CD8-positive, alpha-beta memory T cell (primary cell): ENCODE measurements at regions not wholly inside any gene's neighbourhood (a gene's known extent, or its start where the extent isn't known, plus 50 kb on each side); places are given as distances from the start of the nearest gene placed in this dataset.
A peak's percentile ranks its signal among the peaks of the same experiment; 100 is the strongest.

Experiments
- CTCF ChIA-PET: fragments of 350-600 bp; sonication (Branson Sonifier 250); formaldehyde crosslinking; loops from one replicate; lab custom pipeline; 2021; ENCODE audit warnings: antibody characterized with exemption; lab: Charles Lee
- POLR2A ChIA-PET: fragments of 350-600 bp; sonication (Branson Sonifier 250); formaldehyde crosslinking; loops from one replicate; lab custom pipeline; 2021; ENCODE audit warnings: antibody characterized with exemption; lab: Charles Lee
- DNase-seq, 5 donors: peaks; one replicate each; pipeline versions ENCODE4 v3.0.0 to v3.0.0-alpha.2; 2020 to 2022; ENCODE audit warnings: mixed read lengths in 1 of 5
- H3K27ac ChIP-seq: one replicate; pipeline ENCODE4 v1.7.0; 2013; ENCODE audit warnings: low read depth, mild to moderate bottlenecking, low read length, moderate library complexity
- H3K27me3 ChIP-seq: 2 replicates; pipeline ENCODE4 v1.7.0; 2013; ENCODE audit warnings: low read length, mild to moderate bottlenecking; ENCODE audit not compliant: insufficient read depth, poor library complexity, severe bottlenecking
- H3K36me3 ChIP-seq: 2 replicates; pipeline ENCODE4 v1.7.0; 2013; ENCODE audit warnings: mild to moderate bottlenecking, low read length, moderate library complexity; ENCODE audit not compliant: insufficient read depth
- H3K4me1 ChIP-seq: 2 replicates; pipeline ENCODE4 v1.7.0; 2013; ENCODE audit warnings: mild to moderate bottlenecking, low read length, moderate library complexity; ENCODE audit not compliant: insufficient read depth
- H3K4me3 ChIP-seq: 2 replicates; pipeline ENCODE4 v1.7.0; 2013; ENCODE audit warnings: mild to moderate bottlenecking, low read length
- H3K9me3 ChIP-seq: 2 replicates; pipeline ENCODE4 v1.7.0; 2013; ENCODE audit warnings: mild to moderate bottlenecking, low read length
- H3K27ac Mint-ChIP-seq, 8 donors: one replicate each; pipeline ENCODE4 v1.8.0; 2020 to 2021; ENCODE audit warnings: mixed read lengths in 8 of 8, mild to moderate bottlenecking in 6 of 8, inconsistent platforms in 3 of 8, moderate library complexity in 3 of 8
- H3K27me3 Mint-ChIP-seq, 2 donors: one replicate each; pipeline ENCODE4 v1.8.0; 2020 to 2021; ENCODE audit warnings: mixed read lengths in 2 of 2, mild to moderate bottlenecking in 1 of 2, moderate library complexity in 1 of 2
- H3K36me3 Mint-ChIP-seq, 3 donors: one replicate each; pipeline ENCODE4 v1.8.0; 2020 to 2021; ENCODE audit warnings: mixed read lengths in 3 of 3, inconsistent platforms in 1 of 3, mild to moderate bottlenecking in 1 of 3
- H3K4me1 Mint-ChIP-seq, 3 donors: one replicate each; pipeline ENCODE4 v1.8.0; 2020 to 2021; ENCODE audit warnings: mixed read lengths in 3 of 3, inconsistent platforms in 1 of 3, mild to moderate bottlenecking in 1 of 3
- H3K4me3 Mint-ChIP-seq, 7 donors: one replicate each; pipeline ENCODE4 v1.8.0; 2020 to 2021; ENCODE audit warnings: mixed read lengths in 7 of 7, mild to moderate bottlenecking in 6 of 7, moderate library complexity in 4 of 7, inconsistent platforms in 2 of 7
- H3K9me3 Mint-ChIP-seq, 5 donors: one replicate each; pipeline ENCODE4 v1.8.0; 2020 to 2022; ENCODE audit warnings: mixed read lengths in 5 of 5, mild to moderate bottlenecking in 3 of 5, moderate library complexity in 2 of 5, inconsistent platforms in 1 of 5

DNA sequence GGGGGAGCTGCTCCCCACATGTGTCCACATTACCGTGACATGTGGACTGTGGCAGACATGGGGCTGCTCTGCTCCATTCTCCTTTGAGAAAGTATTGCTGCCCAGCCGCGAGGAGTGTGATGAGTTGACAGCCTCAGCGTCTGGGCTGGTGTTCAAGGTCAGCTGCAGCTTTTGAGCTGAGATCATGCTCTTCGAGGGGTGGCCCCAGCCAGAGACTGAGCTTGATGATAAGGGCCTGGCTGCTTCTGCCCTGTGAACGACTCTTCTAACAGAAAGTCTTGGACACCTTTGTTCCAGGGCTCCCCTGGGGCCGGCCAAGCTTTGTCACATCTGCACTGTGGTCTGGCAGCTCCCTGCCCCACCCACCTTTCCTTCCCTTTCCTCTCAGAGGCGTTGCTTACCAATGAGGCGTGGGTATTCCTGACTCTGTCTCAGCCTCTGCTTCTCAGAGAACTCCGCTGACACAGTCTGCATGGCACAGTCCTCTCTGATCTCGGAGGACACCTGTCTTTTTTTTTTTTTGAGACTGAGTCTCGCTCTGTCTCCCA lies 86.6 kb downstream of the CHRD start:
- Mint-ChIP-seq H3K36me3 (no peaks in the 10 kb centered on the region), H3K4me3 (no peak overlapping the region), H3K27ac (no peak overlapping the region), H3K9me3 (no peaks in the 10 kb centered on the region), H3K4me1 (no peaks in the 10 kb centered on the region), H3K27me3 (peaks cover 26 to 49% of the 10 kb centered on the region in 2 donors)
- ChIA-PET POLR2A (no interaction called here), CTCF (no interaction called here)
- H3K4me3 ChIP-seq, result no peak overlapping the region
- H3K4me1 ChIP-seq, result no peaks in the 10 kb centered on the region
- H3K36me3 ChIP-seq, result no peaks in the 10 kb centered on the region
- no peak overlapping the region for H3K27ac ChIP-seq
- no peaks in the 10 kb centered on the region for H3K9me3 ChIP-seq
- DNase-seq, result no peak
- no peaks in the 10 kb centered on the region for H3K27me3 ChIP-seq

DNA sequence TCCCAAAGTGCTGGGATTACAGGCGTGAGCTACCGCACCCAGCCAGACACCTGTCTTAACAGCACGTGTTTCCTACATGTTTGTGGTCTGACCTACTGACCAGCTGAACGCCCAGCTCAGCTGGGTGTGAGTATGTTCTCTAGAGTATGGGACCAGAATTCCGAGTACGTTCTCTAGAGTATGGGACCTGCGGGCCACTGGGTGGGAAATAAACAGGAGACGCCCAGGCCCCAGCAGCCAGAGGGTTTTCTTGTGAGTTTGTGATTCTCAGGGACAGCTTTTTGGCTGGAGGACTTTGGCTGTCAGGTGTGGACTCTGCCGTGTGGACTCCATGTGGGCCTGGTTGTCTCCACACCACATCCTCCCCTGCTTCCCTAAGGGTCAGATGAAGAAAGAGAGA lies 87.3 kb downstream of the CHRD start:
- H3K4me3 Mint-ChIP-seq, result no peak overlapping the region
- peak overlapping the region in 1 of 8 donors; percentile 51 for H3K27ac Mint-ChIP-seq
- ChIA-PET POLR2A (no interaction called here), CTCF (no interaction called here)
- H3K27me3 Mint-ChIP-seq, result peaks cover 24 to 48% of the 10 kb centered on the region in 2 donors
- H3K9me3 ChIP-seq, result no peaks in the 10 kb centered on the region
- no peak for DNase-seq
- no peaks in the 10 kb centered on the region for H3K27me3 ChIP-seq
- no peak overlapping the region for H3K4me3 ChIP-seq
- no peaks in the 10 kb centered on the region for H3K4me1 ChIP-seq
- H3K9me3 Mint-ChIP-seq, result no peaks in the 10 kb centered on the region
- H3K36me3 ChIP-seq, result no peaks in the 10 kb centered on the region
- H3K27ac ChIP-seq, result no peak overlapping the region
- no peaks in the 10 kb centered on the region for H3K36me3 Mint-ChIP-seq
- H3K4me1 Mint-ChIP-seq, result no peaks in the 10 kb centered on the region

DNA sequence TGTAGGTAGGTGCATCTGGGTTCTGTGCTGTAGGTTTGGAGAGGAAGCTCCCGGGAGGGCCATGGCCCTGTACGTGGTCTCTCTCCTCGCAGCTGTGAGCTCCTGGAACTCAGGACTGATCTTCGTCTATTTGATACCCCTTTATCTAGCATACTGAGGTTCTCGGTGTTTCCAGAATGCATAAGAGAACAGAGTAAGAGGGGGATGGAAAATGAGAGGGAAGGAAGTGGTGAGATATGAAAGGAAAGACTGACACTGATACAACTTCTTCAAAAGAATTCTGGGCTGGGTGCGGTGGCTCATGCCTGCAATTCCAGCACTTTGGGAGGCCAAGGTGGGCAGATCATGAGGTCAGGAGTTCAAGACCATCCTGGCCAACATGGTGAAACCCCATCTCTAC lies 90.7 kb downstream of the CHRD start:
- H3K36me3 Mint-ChIP-seq, result no peaks in the 10 kb centered on the region
- H3K27me3 ChIP-seq, result no peaks in the 10 kb centered on the region
- H3K4me3 ChIP-seq, result no peak overlapping the region
- H3K27me3 Mint-ChIP-seq, result peaks cover 28 to 56% of the 10 kb centered on the region in 2 donors
- no peak for DNase-seq
- H3K9me3 Mint-ChIP-seq, result no peaks in the 10 kb centered on the region
- H3K4me1 ChIP-seq, result no peaks in the 10 kb centered on the region
- ChIA-PET CTCF (no interaction called here), POLR2A (no interaction called here)
- H3K27ac ChIP-seq, result no peak overlapping the region
- H3K4me1 Mint-ChIP-seq, result no peaks in the 10 kb centered on the region
- H3K27ac Mint-ChIP-seq, result no peak overlapping the region
- no peaks in the 10 kb centered on the region for H3K36me3 ChIP-seq
- no peak overlapping the region for H3K4me3 Mint-ChIP-seq
- no peaks in the 10 kb centered on the region for H3K9me3 ChIP-seq

DNA sequence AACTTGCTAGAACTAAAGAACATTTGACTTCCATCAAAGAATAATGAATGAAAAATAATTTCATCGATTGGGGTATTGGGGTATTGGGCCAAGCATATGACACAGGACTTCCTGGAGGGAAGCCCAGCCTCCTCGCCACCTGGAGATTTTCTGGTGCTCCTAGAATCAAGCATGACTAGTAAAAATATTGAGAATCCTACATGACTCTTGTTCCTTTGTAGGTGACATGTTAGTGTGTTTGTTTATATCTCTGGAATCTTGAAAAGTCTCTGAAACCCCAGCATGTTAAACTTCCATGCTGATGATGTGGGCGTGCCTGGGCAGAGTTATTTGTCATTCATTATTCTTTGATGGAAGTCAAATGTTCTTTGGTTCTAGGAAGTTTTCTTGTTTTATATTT lies 90.1 kb upstream of the EPHB3 start:
- H3K27me3 Mint-ChIP-seq, result peaks cover 27 to 63% of the 10 kb centered on the region in 2 donors
- POLR2A ChIA-PET, result no interaction called here
- CTCF ChIA-PET, result no interaction called here
- H3K27ac ChIP-seq, result no peak overlapping the region
- H3K9me3 Mint-ChIP-seq, result no peaks in the 10 kb centered on the region
- no peaks in the 10 kb centered on the region for H3K9me3 ChIP-seq
- no peak overlapping the region for H3K4me3 Mint-ChIP-seq
- no peaks in the 10 kb centered on the region for H3K4me1 ChIP-seq
- H3K4me3 ChIP-seq, result no peak overlapping the region
- H3K27ac Mint-ChIP-seq, result no peak overlapping the region
- DNase-seq, result no peak
- H3K36me3 Mint-ChIP-seq, result no peaks in the 10 kb centered on the region
- H3K4me1 Mint-ChIP-seq, result no peaks in the 10 kb centered on the region
- H3K27me3 ChIP-seq, result no peaks in the 10 kb centered on the region
- H3K36me3 ChIP-seq, result no peaks in the 10 kb centered on the region

DNA sequence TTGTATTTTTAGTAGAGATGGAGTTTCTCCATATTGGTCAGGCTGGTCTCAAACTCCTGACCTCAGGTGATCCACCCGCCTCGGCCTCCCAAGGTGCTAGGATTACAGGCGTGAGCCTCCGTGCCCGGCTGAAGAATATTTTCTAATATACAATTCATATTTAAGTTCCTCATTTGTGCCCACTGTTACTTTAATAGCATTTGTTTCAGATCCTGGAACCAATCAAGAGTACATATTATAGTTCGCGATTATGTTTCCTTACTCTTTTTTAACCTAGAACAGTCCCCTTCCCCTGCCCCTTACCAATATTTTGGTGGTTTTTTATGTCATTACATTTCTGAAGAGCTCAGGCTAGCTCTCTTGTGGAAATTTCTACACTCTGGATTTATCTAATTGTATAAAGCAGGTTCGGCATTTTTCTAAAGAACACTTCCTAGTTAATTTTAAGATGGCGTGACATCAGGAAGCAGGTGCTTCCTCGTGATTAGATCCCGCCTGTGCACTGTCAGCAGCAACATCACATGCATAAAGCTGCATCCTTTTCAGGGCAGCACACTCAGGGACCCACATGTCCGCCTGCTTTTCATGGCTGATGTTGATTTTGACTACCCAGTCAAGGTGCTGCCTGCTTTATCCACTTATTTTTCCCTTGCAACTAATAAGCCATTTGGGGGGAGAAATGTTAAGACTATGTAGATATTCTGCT lies 88.7 kb upstream of the EPHB3 start:
- H3K4me3 Mint-ChIP-seq, result no peak overlapping the region
- ChIA-PET POLR2A (no interaction called here), CTCF (interaction anchor here (0.6 kb wide), 1 partner anchor 95 kb away, joined by 3 read pairs; no protein-coding TSS in a partner anchor)
- peak in 1 of 5 donors; percentile 11 for DNase-seq
- Histone ChIP-seq H3K27me3 (no peaks in the 10 kb centered on the region), H3K27ac (no peak overlapping the region), H3K4me3 (no peak overlapping the region), H3K9me3 (no peaks in the 10 kb centered on the region), H3K36me3 (no peaks in the 10 kb centered on the region), H3K4me1 (no peaks in the 10 kb centered on the region)
- no peaks in the 10 kb centered on the region for H3K4me1 Mint-ChIP-seq
- no peaks in the 10 kb centered on the region for H3K9me3 Mint-ChIP-seq
- H3K36me3 Mint-ChIP-seq, result no peaks in the 10 kb centered on the region
- H3K27me3 Mint-ChIP-seq, result peaks cover 33 to 67% of the 10 kb centered on the region in 2 donors
- no peak overlapping the region for H3K27ac Mint-ChIP-seq

DNA sequence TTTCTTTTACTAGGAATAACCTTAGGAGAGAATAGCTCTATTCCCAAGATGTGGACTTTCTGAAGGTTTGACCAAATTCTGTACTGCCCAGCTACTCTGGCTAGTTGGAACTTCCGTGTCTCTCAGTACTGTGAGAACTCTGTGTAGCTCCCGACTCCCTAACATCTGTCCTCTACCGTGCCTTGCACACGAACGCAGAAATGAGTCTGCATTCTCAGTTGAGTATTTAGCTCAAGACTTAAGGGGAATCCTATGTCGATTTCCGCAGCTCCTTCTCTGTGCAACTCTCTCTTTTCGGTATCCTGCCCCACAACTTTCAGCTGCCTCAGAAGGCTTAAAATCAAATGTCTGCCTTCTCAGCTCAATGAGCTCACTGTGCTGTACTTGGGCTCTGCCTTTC lies 86.7 kb upstream of the EPHB3 start:
- Histone ChIP-seq H3K36me3 (no peaks in the 10 kb centered on the region), H3K4me3 (no peak overlapping the region), H3K27ac (no peak overlapping the region), H3K4me1 (no peaks in the 10 kb centered on the region), H3K27me3 (no peaks in the 10 kb centered on the region), H3K9me3 (no peaks in the 10 kb centered on the region)
- Mint-ChIP-seq H3K4me1 (no peaks in the 10 kb centered on the region), H3K27ac (no peak overlapping the region), H3K36me3 (no peaks in the 10 kb centered on the region), H3K9me3 (no peaks in the 10 kb centered on the region), H3K27me3 (peaks cover 26 to 66% of the 10 kb centered on the region in 2 donors), H3K4me3 (no peak overlapping the region)
- no peak for DNase-seq
- CTCF ChIA-PET, result no interaction called here
- POLR2A ChIA-PET, result no interaction called here

DNA sequence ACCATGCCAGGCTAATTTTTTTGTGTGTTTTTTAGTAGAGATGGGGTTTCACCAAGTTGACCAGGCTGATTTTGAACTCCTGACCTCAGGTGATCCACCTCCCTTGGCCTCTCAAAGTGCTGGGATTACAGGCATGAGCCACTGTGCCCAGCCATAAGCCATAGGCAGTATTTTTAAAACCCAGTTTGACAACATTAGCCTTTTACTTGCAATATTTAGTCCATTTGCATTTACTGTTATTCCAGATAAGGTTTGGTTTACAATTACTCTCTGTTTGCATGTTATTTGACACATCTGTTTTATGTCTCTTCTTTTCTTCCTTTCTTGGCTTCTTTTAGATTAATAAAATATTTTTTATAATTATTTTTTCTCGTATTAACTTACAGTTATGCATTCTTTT lies 83.6 kb upstream of the EPHB3 start:
- ChIA-PET CTCF (no interaction called here), POLR2A (no interaction called here)
- peaks cover 0 to 3% (median 0%) of the 10 kb centered on the region in 5 donors for H3K9me3 Mint-ChIP-seq
- no peak overlapping the region for H3K27ac ChIP-seq
- H3K27ac Mint-ChIP-seq, result no peak overlapping the region
- H3K4me3 Mint-ChIP-seq, result no peak overlapping the region
- no peaks in the 10 kb centered on the region for H3K36me3 ChIP-seq
- H3K27me3 Mint-ChIP-seq, result peaks cover 37 to 80% of the 10 kb centered on the region in 2 donors
- H3K4me1 ChIP-seq, result no peaks in the 10 kb centered on the region
- DNase-seq, result no peak
- no peak overlapping the region for H3K4me3 ChIP-seq
- H3K36me3 Mint-ChIP-seq, result no peaks in the 10 kb centered on the region
- no peaks in the 10 kb centered on the region for H3K9me3 ChIP-seq
- H3K27me3 ChIP-seq, result no peaks in the 10 kb centered on the region
- no peaks in the 10 kb centered on the region for H3K4me1 Mint-ChIP-seq

DNA sequence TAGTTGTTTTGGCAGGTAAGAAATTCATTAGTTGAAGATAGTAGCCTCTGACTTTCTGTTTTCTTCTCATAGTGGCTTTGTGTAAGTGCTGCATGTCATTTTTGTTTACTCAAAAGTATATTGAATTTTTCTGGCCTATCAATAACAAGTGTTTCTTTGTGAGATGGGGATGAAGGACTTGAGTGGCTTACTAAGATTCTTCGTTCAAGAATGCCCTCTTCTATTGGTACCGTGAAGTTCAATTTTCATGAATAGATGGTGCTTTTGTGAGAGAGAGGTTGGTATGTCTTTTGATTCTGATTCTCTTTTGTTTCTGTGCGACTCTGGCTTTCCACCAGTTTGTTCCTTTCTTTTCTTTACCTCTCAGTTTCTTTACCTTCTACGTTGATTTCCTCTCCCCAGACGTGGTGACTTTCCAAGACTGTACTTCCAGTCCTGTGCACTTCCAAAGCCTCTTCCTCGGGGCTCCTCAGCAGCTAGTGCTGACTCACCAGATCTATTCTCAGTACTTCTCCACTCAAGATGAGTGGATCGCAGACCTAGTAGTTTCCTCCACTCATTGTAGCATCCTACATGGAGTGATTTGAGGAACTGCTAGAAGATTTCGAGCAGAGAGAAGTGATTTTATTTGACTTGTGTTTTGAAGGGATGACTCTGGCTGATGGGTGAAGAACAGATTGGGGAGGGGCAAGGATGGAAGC lies 82.0 kb upstream of the EPHB3 start:
- no peaks in the 10 kb centered on the region for H3K36me3 Mint-ChIP-seq
- no peaks in the 10 kb centered on the region for H3K9me3 ChIP-seq
- H3K4me3 Mint-ChIP-seq, result no peak overlapping the region
- H3K27ac ChIP-seq, result no peak overlapping the region
- no peaks in the 10 kb centered on the region for H3K4me1 Mint-ChIP-seq
- no peaks in the 10 kb centered on the region for H3K27me3 ChIP-seq
- H3K4me1 ChIP-seq, result no peaks in the 10 kb centered on the region
- no peaks in the 10 kb centered on the region for H3K36me3 ChIP-seq
- DNase-seq, result no peak
- no peak overlapping the region for H3K4me3 ChIP-seq
- POLR2A ChIA-PET, result no interaction called here
- H3K9me3 Mint-ChIP-seq, result peaks cover 0 to 3% (median 0%) of the 10 kb centered on the region in 5 donors
- peaks cover 30 to 69% of the 10 kb centered on the region in 2 donors for H3K27me3 Mint-ChIP-seq
- H3K27ac Mint-ChIP-seq, result no peak overlapping the region
- CTCF ChIA-PET, result interaction anchor here (1.4 kb wide), 1 partner anchor 34 kb away, joined by 4 read pairs; no protein-coding TSS in a partner anchor
